ENCODE measurements at regions not wholly inside any gene's neighbourhood (a gene's known extent, or its start where the extent isn't known, plus 50 kb on each side); places are given as distances from the start of the nearest gene placed in this dataset.

DNA sequence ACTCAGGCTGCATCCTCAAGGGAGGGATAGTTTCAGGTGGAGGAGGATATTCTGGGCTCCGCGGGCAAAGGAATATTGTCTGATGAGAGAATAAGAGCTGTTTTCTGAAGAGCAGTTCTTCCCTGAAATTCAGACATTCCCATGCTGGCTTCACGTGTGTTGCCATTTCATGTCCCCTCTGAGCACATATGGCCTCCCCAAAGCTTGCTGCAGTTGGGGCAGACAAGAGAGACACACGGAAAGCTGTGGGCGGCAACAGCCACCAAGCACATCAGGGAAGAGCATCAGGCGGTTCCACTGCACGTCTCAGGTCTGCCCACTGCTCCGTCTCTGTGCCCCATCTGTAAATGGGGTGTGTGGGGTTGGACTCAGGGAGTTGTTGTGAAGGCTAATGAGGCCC lies 247.5 kb upstream of the TSHZ3 start:
- no peak for DNase-seq (ENCODE audit: low read depth in 1 of 2, low spot score in 1 of 2)

- no peak for DNase-seq (ENCODE audit: low read depth in 1 of 2, low spot score in 1 of 2)
These were observed 248.4 kb upstream of the TSHZ3 start for GRCh38 chr19:31597616-31598015.

GRCh38 chr19:31598730-31599238 lies 249.5 kb upstream of the TSHZ3 start:
- DNase-seq (ENCODE audit: low read depth in 1 of 2, low spot score in 1 of 2), result no peak

- no peak for DNase-seq (ENCODE audit: low read depth in 1 of 2, low spot score in 1 of 2)
These were observed 251.6 kb upstream of the TSHZ3 start for GRCh38 chr19:31600731-31601295.

- no peak for DNase-seq (ENCODE audit: low read depth in 1 of 2, low spot score in 1 of 2)
These were observed 252.6 kb upstream of the TSHZ3 start for GRCh38 chr19:31601855-31602254.

DNA sequence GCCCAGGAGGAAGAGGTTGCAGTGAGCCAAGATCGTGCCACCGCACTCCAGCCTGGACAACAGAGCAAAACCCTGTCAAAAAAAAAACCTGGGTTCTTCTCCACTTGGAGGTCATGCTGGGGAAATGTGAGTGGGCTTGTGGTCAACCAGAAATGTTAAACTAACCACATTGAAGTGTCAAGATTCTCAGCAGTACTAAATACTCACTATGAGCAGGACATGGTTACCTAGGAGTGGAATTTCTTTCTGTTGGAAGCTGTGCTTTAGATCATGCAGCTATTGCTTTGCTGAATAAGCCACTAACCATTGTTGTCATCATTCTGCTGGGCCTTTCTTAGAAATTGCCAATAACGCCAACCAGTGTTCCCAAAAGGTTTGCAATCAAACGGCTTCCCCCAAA lies 253.3 kb upstream of the TSHZ3 start:
- no peak for DNase-seq (ENCODE audit: low read depth in 1 of 2, low spot score in 1 of 2)

DNA sequence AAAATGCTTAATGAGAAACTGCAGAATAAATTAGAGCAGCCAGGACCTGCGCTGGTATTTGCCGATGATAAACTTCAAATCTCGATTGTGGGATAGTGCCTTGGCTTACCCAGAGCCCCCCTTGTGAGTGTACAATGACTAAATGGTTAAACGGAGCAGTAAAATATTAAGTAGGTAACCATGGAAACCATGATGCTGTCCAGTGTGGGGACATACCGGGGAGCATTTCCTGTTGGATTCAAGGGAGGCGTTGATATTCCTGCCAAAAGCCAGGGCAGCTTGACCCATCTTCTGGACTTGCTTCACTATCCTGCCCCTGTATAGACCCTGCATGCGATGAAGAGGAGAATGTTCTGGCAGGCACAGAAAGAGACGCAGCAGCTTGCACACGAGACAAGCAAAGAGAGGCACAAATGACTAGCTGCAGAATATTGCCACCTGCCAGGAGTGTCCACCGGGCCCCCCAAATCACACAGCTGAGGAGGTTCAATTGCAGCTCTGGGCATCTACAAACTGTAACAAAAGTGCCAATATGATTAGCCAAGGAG lies 255.3 kb upstream of the TSHZ3 start:
- DNase-seq (ENCODE audit: low read depth in 1 of 2, low spot score in 1 of 2), result no peak

DNA sequence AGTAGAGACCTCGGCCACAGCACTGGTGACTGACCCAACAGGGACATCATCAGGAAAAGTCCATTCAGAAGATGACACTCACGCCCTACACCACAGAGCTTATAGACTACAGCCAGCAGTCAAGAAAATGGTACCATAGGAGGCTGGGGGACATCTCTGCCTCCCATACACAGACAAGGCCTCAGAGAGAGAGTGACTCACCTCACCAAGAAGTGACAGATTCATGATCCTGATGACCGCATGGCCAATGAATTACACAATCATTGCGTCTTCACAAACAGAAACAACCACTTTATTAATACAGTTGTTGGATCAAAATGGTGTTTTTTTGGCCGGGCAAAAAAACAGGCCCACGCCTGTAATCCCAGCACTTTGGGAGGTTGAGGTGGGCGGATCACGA lies 260.8 kb upstream of the TSHZ3 start:
- no peak for DNase-seq (ENCODE audit: low read depth in 1 of 2, low spot score in 1 of 2)

GRCh38 chr19:31611046-31611877 lies 262.0 kb upstream of the TSHZ3 start:
- DNase-seq (ENCODE audit: low read depth in 1 of 2, low spot score in 1 of 2), result no peak

- DNase-seq (ENCODE audit: low read depth in 1 of 2, low spot score in 1 of 2), result no peak
These were observed 263.6 kb upstream of the TSHZ3 start for GRCh38 chr19:31612873-31613272.

DNA sequence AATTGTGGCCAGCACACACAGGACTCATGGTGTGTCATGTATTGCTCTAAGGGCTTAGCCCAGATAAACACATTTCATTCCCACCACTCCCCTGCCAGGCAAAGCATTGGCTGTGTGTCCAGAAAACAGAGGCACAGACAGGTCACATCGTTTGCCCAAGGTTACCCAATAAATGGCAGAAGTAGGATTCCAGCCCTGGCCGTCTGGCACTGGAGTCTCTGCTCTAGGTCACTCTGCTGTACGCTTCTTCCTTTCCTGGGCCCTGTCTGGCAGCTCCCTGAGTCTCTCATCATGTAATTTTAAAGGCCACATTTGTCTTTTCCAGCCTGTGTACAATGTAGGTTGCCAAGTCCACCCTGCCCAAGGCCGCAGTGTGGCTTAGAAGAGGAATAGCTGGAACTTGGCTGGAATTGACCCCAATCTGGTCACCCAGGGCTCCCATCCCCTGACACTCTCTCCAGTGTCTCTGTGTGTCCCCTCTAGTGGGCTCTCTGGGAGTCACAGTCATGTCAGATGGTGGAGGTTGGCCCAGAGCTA lies 264.5 kb upstream of the TSHZ3 start:
- DNase-seq (ENCODE audit: low read depth in 1 of 2, low spot score in 1 of 2), result no peak

- DNase-seq (ENCODE audit: low read depth in 1 of 2, low spot score in 1 of 2), result no peak
These were observed 266.8 kb upstream of the TSHZ3 start for GRCh38 chr19:31616031-31616430.

DNA sequence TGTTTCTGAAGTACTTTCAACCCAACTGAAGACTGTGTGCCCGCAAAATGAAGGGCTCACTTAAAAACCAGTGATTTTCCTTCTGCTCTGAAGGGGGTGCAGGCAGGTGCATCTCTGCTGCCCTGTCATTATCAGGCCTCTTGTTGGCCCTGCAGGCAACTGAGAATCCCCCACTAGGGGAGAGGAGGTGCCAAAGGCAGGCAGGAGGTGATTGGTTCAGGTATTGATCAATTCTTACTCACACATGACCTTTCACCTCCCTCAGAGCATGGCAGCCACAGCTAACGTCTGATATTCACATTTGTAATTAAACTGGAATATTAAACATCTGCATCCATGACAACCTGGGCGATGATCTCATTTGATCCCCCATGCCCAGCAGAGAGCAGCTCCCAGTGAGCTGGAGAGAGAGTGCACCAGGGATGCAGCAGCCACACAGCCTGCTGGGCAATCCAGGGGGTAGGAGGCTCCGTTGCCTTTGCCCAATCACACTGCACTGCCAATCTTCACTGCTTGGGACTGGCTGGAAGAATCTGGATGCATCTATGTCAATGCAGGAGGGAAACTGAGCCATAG lies 267.9 kb upstream of the TSHZ3 start:
- no peak for DNase-seq (ENCODE audit: low read depth in 1 of 2, low spot score in 1 of 2)

DNA sequence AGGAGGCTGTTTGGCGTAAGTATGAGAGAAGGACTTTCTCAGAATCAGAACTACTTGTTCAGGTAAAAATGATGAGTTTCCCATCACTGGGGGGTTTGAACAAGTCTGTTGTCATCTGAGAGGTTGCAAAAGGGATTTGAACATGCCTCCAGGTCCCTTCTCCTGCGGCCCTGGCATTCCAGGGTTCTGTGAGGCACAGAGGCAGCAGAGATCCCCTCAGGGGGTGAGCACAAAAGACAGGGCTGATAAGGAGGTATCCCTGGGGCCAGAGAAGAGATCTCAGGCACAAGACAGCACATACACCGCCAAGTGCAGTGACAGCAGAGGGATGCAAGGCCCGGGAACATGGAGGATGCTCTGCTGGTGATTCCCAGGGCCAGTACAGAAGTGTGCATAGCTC lies 275.8 kb upstream of the TSHZ3 start:
- no peak for DNase-seq (ENCODE audit: low read depth in 1 of 2, low spot score in 1 of 2)

GRCh38 chr19:31625575-31625974 lies 276.3 kb upstream of the TSHZ3 start:
- DNase-seq (ENCODE audit: low read depth in 1 of 2, low spot score in 1 of 2), result no peak

- DNase-seq (ENCODE audit: low read depth in 1 of 2, low spot score in 1 of 2), result no peak
These were observed 277.7 kb upstream of the TSHZ3 start for GRCh38 chr19:31626941-31627340.

- no peak for DNase-seq (ENCODE audit: low read depth in 1 of 2, low spot score in 1 of 2)
These were observed 278.6 kb upstream of the TSHZ3 start for GRCh38 chr19:31627620-31628365.

DNA sequence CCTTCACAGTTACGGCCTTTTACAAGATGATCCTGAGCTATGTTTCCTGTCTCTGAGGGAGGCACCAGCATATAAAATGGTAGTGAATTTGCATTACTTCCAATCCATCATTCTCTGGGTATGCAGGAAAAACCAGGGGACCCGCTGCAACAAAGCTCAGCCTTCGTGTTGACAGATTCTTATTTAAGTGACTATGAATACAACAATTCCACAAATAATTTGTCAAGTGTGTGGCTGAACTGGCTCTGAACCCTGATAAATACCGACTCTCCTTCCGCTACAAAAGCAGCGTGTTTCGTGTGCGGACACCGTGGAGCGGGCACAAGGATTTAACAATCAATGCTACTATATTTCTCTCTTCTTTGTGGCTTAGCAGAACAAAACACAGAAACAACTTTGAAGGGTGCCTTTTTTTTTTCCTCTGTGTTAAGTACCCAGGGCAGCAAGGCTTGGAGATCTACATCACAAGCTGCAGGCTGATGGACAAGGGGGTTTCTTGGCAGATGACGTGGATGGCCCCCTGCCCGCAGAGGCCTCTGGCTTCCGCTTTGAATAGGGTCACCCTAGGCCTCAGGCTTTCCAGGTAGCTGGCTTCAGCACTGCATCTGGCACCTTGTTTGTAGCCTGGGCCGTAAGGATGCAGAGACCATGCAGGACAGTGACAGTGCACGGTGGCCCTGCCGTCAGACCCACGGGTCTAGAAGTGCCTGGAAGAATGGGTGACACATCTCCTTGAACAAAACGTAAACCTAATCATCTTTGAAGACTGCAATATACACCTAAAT lies 280.5 kb upstream of the TSHZ3 start:
- no peak for DNase-seq (ENCODE audit: low read depth in 1 of 2, low spot score in 1 of 2)

- no peak for DNase-seq (ENCODE audit: low read depth in 1 of 2, low spot score in 1 of 2)
These were observed 283.8 kb upstream of the TSHZ3 start for GRCh38 chr19:31633014-31633413.

DNA sequence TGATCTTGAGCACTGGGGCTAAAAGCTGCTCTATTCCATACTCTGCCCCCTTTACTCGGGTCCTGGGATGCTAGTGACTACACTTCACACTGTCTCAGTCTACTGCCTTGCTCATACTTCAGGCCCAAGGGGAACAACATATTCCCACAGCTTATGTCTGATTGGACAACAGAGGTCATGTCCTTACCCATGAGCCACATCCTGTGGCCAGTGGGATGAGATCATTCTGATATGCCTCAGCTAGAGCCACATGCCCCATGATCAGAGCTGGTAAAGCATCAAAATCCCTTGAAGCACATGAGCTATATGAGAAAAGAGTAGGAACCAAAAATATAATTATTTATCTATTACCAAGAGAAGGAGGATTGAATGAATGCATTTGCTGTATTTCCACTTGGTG lies 290.1 kb upstream of the TSHZ3 start:
- no peak for DNase-seq (ENCODE audit: low read depth in 1 of 2, low spot score in 1 of 2)

All from activated CD4-positive, alpha-beta T cell treated with anti-CD3 and anti-CD28 coated beads, Interleukin-2, amount 50 U/mL, for 24 hours (primary cell).